Esophagus squamous epithelium (tissue), 4 donors: ENCODE measurements at regions not wholly inside any gene's neighbourhood (a gene's known extent, or its start where the extent isn't known, plus 50 kb on each side); places are given as distances from the start of the nearest gene placed in this dataset.
"Not testable (repeated sequence)": the region's sequence is repeated elsewhere in the genome, so short reads cannot be mapped to it uniquely, and the experiment has no call there.

Experiments used
- POLR2A ChIP-seq, 4 donors: fragments of 450-650 bp; IDR thresholded peaks; one replicate each; pipeline ENCODE4 v1.6.1; 2017; ENCODE audit warnings: antibody characterized with exemption in 4 of 4, mild to moderate bottlenecking in 4 of 4, moderate library complexity in 3 of 4
- TF ChIP-seq, protein P1 (sequence below), 6 experiments: fragments of 450-650 bp in 4 of 6; fragments of 200-600 bp in 2 of 6; sonication (generic) in 2 of 6; IDR thresholded peaks; one replicate each; pipeline ENCODE4 v1.5.1; 2016 to 2019; ENCODE audit warnings: antibody characterized with exemption in 6 of 6, mild to moderate bottlenecking in 4 of 6, moderate library complexity in 4 of 6

DNA sequence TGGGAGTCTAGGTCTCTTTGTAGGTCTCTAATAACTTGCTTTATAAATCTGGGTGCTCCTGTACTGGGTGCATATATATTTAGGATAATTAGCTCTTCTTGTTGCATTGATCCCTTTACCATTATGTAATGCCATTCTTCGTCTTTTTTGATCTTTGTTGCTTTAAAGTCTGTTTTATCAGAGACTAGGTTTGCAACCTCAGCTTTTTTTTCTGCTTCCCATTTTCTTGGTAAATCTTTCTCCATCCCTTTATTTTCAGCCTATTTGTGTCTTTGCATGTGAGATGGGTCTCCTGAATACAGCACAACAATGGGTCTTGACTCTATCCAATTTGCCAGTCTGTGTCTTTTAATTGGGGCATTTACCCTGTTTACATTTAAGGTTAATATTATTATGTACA, 116.2 kb downstream of the VGLL3 start:
- TF ChIP-seq, protein P1, sequence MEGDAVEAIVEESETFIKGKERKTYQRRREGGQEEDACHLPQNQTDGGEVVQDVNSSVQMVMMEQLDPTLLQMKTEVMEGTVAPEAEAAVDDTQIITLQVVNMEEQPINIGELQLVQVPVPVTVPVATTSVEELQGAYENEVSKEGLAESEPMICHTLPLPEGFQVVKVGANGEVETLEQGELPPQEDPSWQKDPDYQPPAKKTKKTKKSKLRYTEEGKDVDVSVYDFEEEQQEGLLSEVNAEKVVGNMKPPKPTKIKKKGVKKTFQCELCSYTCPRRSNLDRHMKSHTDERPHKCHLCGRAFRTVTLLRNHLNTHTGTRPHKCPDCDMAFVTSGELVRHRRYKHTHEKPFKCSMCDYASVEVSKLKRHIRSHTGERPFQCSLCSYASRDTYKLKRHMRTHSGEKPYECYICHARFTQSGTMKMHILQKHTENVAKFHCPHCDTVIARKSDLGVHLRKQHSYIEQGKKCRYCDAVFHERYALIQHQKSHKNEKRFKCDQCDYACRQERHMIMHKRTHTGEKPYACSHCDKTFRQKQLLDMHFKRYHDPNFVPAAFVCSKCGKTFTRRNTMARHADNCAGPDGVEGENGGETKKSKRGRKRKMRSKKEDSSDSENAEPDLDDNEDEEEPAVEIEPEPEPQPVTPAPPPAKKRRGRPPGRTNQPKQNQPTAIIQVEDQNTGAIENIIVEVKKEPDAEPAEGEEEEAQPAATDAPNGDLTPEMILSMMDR (IDR thresholded peaks at IDR 0.05), result not testable (repeated sequence)
- not testable (repeated sequence) for TF ChIP-seq POLR2A (IDR thresholded peaks at IDR 0.05)
